DMS79 treated with DMSO at 0.1 percent for 48 hours (cell line): ENCODE measurements at regions not wholly inside any gene's neighbourhood (a gene's known extent, or its start where the extent isn't known, plus 50 kb on each side); places are given as distances from the start of the nearest gene placed in this dataset.
"Not testable (repeated sequence)": the region's sequence is repeated elsewhere in the genome, so short reads cannot be mapped to it uniquely, and the experiment has no call there.

ENCODE experiments used
- DNase-seq: peaks from one replicate; lab custom pipeline; 2025; lab: John Stamatoyannopoulos, UW

DNA sequence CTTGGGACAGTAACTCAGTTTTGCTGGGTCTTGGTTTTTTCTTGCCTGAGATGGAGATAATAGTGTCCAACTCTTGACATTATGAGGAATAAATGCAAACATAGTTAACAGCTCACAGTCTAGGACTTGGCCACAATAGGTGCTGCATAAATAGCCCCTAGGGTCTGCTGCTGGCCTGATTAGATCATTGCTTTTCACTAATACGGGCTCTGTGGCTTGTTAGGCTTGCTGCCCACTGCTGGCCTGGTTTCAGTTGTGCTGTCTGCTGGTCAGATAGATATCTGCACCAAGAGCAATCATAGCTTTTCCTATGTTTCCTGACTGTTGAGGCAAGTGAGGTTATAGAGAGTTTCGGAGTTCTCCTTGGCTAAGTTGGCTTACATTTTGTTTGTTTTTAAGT lies 246.1 kb downstream of the DNAJB9 start:
- DNase-seq = no peak

DNA sequence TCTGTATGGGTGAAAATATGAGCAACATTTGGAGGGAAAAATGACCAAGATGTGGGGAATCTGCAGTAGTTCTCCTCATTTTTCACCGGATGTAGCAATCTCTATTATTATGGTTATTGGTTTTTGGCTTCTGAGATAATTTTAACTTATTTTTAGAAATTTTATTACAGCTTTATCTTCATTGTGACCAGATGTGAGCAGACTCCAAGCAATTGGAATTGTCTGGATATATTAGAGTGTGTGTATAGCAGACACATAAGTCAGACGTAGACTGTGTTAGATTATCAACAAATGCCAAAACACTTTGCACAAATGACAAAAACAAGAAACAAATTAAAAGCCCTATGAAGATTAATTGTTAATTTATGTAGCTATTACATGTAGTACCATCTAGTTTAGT lies 249.1 kb downstream of the DNAJB9 start:
- no peak for DNase-seq

DNA sequence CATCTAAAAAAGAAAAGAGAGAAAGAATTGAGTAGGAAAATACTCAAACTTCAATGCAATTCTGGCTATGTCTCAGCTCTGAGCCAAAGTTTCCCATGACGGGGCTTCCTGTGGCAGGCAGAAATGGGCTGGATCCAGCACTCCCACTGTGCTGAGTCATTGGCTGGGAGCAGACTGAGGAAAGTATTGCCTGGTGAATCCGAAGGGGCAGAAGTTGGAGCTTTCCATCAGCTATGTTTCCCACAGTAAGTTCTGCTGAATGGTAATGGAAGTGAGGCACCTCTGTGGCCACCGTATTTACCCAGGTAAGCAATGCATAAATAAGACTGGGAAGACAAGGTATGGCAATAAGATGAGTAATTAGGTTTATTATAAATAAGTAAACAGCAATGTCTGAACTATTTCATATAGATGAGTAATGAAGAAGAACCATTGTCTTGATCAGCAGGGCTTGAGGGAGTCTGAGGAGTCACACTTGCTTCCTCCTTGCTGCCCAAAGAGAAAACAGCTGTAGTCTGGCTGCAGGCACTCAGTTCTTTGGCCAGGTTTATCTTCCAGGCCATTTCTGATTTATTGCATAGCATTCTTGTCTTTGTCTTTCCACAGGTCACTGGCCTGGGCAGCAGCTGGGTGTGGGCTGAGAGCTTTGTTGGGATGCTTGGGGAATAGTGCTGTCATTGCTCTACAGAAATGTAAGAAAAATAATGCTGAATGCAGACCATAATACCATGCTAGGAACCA lies 255.3 kb downstream of the DNAJB9 start:
- no peak for DNase-seq

DNA sequence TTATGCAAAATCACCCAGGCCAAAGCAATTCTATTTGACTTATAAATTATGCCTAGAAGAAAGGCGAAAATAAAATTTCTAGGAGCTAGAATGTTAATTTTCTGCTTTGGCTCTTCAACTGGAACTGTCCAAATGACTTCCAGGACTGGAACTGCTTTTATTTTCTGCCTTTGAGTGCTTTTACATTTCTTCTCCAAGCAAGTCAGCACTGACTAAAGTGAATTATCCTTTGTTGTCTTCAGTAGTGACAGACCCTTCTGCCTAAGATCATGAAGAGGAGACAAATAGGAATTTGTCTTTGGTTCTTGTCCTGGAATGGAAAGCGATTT lies 255.9 kb downstream of the DNAJB9 start:
- no peak for DNase-seq

DNA sequence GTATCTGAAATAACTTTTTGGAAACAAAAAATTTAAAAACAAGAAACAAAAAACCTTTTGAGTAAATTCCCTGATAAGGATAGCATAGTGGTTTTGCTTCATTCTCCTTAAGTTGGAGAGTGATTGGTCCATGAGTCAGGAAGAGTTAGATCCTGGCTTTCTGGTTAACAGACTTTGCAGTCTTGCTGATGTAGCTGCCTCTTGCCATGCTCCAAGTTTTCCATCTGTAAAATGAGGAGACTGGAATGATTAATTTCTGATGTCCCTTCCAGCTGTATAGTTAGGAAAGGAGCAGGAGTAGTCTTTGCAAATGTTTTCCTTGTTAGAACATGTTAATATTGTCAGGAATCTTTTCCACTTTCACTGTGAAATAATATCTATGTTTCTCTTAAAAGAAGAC lies 266.6 kb downstream of the DNAJB9 start:
- DNase-seq = no peak

DNA sequence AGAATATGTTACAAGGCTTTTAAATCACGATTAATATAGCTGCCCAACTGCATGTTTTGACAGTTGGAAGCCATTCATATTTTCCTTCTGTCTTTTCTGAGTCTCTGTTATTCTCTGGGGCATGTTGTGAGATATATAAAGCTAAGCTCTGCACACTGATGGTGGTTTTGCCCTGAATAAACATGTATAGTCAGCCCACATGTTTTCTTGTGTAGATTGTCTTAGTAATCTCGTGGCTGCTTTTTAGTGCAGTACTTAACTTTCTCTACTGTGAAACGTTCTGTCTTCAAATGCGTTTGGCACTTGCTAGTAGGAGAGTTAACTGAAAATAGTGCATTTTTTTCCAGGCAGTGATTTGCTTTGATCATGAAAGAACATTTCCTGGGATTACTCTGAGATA lies 268.5 kb downstream of the DNAJB9 start:
- DNase-seq = no peak

DNA sequence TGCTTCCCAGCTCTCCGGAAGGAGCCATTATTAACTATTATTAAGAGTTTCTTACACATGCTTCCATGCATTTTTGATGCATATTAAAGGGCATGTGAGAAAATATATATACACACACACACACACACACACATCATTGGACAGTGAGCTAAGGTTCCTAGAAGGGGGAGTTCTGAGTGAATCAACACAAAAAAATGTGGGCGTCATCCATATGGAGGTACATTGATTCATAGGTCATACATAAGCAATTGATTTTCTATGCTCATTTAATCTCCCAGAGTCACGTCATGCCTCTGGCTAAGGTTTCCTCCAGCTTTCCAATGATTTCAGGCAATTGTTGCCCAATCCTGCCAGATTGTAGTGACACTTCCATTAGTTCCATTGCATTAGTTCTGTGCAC lies 269.4 kb downstream of the DNAJB9 start:
- DNase-seq = no peak

DNA sequence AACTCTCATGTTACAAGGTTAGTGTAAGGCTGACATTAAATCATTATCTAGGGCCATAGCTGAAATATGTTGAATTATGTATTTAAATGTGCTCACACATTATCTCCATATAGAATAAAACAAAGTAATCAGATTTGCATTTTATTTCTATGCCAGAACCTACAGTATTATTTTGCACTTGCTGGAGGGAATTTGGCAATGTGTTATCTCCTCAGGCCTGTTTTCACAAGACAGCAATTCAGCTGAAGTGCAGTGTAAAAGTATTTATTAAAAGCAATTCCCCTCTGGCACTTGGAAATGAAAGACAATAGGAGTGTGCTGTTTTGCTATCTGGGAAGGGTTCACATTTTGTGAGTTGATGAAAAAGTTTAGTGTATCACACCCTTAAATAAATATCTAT lies 276.3 kb downstream of the DNAJB9 start:
- no peak for DNase-seq

DNA sequence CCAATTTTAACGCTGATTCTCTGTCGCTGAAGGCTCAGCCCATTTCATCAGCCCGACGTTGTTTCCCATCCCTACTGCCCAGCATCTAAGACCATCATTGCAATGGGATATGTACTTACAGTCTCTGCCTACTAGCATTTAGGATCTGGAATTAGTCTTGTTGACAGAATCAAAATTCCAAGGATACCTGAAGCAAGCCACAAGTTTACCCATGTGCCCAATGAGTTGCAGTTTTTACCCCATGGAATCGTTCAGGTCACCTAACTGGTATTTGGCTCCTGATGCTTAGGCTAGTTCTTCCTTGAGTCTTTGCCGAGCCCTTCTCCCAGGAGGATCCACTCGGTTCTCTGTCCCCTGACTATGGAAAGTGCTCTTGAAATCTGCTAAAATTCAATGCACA lies 276.8 kb downstream of the DNAJB9 start:
- DNase-seq = no peak

DNA sequence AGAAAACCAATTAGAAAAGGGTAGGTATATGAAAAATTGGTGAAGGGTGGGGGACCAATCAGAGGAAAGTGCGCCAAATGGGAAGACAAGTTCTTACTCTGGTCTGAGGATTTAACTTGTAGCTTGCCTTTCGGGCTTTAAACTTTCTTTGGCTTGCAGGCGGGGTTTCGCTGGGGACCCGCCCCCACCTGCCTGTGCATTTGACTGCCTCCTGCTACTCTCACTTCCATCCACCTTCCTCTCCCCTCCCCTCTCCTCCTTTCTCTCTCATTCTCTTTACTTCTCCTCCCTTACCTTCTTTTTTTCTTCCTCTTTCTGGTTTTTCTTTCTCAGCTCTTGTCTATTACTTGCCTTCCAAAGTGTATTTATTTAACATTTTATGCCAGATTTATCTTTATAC lies 278.8 kb downstream of the DNAJB9 start:
- DNase-seq = no peak

DNA sequence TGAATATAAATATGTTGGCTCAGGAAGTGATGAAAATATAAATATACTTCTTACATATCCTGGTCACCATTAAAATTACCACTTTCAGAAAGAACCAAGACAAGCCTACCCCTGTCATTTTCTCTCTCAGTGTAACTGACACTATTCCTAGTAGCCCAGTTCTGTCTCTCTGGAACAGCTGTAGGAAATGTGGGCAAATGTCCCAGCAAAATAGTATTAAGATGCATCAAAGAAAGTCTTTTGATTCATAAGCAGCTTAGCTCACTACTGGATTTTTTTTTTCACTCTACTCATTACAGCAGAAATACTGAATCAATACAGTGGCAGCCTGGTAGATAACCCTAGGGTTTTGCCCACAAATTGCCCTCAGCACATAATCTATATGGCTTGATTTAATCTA lies 290.9 kb downstream of the DNAJB9 start:
- DNase-seq = no peak

DNA sequence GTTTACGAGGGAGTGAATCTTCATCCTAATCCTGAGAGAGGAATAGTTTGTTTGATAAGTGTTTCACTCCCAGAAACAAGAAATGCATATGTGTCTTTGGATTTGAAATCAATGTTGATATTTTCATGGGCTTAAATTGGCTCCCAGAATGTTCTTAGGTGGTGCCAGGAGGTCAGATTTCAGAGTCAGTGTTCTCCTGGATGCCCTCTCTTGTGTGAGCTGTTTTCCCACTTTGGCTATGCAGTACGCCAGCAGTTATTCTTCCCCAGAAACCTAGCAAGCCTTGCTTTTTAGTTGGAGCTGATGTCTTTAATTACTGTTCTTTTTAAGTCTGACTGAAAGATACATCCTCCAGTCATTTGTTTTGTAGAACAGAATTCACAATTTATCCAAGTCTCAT lies 291.4 kb downstream of the DNAJB9 start:
- no peak for DNase-seq

DNA sequence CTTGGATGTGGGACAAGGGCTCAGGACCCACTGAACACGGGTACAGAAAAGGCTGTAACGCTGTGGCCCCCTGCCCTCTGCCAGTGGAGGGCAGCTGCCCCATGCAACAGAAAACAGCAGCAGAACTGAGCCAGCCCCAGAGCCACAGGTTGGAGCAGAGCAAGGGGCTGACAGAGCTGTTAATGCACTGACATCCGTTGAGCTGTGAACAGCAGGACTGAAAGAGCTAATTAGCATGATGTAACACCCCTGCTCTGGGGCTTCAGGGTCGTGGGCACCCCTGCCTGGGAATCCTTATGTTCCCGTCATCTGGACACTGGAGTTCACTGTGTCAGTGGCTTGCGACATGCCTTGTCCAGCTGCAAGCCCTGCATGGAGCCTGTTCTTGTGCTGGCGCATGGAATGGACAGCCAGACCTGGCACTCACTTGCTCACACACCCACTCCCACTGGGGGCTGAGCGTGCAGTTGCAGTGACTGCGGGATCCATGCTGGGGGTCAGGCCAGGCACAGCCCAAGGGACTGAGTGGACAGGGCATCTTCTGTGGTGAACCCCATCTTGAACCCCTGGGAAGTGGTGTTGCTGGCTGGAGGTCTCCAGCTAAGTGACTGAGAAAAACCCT lies 293.7 kb downstream of the DNAJB9 start:
- DNase-seq = no peak

DNA sequence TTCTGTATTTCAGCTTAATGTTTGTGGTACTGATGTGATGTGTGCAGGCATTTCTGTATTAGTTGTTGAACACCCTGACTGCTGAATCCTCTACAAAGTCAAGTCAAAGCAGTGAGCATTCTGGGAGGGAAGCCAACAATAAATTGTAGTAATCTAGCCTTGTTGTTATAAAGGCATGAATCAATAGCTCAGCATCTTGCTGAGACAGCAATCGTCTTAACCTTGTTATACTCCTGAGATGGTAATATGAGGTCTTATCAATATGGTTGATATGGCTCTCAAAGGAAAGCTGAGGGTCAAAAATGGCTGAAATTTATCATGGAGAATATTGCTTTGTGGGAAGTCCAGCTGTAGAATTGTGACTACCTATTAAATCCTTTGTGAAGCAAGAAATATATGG lies 299.4 kb downstream of the DNAJB9 start:
- DNase-seq = no peak

DNA sequence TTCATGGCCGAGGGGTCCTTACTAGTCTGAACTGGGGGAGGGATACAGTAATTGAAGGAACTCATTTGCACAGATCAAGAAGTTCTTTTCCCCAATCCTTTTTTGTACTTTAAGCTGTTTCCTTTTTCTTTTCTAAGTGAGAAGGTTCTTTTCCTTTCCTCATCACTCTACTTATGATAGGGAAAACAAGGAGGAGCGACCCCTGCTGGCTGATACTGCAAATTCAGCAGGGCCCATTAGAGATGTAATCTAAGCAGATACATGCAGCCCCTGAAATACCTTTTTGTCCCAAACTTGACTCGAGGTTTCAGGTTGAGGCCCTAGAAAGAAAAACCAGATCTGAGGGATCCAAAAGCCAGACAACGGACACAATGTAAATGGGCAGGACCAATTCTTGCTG lies 305.5 kb downstream of the DNAJB9 start:
- no peak for DNase-seq

DNA sequence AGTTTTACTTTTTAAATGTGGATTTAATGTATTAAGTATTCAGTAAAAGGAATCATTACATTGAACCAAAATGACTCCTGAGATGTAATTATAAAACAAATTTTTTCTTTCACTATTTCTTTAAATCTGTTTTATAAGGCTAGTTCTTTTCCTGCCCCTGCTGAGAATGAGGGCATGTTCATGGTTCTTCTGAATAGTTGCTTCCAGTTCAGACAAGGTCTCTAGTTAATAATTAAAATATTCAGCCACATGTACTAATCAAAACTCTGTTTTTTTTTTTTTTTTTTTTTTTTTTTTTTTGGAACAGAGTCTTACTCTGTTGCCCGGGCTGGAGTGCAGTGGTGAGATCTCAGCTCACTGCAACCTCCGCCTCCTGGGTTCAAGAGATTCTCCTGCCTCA lies 321.2 kb downstream of the DNAJB9 start:
- DNase-seq = no peak

DNA sequence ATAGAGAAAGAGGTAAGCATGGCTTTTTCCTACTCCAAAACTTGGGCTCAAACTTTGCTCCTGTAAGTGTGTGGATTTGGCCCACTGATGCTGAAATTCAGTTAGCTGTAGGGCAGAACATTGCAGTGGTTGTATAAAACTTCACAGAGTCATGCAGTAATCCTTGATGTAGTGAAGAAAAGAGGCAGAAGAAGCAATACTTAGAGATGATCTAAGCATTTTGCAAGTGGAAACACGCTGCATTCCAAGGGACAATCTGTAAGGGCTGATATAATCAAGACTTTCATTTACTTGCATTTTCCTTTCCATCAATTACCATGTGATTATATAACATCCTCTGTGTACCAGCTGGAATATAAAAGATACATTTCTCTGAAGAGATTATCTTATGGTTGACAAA lies 338.8 kb downstream of the DNAJB9 start:
- DNase-seq = no peak

DNA sequence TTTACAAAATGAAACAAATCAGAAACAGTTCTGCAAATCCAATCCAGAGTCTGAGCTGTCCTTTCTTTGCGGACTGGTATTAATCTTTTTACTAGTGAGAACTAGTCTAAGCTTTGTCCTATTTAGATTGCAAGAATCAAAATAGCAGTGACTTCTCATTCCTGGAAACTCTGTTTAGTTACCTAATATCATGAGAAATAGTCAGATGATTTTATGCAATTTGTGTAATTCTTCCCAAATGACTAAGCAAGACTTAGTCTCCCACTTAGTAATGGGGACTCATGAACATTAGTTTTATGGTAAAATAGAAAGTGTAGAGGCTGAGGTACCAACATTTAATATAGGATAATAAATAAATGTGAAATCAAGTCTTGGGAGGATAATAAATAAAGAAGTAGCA lies 341.3 kb downstream of the DNAJB9 start:
- no peak for DNase-seq

DNA sequence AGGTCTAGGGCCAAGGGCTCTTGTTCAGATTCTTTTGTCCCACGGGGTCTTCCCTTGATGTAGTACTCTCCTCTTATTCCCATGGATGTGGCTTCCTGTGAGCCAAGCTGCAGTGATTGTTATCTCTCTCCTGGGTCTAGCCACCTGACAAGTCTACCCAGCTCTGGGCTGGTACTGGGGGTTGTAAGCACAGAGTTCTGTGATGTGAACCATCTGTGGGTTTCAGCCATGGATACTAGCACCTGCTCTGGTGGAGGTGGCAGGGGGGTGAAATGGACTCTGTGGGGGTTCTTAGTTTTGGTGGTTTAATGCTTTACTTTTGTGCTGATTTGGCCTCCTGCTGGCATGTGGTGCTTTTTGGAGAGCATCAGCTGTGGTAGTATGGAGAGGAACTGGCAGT lies 350.8 kb downstream of the DNAJB9 start:
- no peak for DNase-seq

DNA sequence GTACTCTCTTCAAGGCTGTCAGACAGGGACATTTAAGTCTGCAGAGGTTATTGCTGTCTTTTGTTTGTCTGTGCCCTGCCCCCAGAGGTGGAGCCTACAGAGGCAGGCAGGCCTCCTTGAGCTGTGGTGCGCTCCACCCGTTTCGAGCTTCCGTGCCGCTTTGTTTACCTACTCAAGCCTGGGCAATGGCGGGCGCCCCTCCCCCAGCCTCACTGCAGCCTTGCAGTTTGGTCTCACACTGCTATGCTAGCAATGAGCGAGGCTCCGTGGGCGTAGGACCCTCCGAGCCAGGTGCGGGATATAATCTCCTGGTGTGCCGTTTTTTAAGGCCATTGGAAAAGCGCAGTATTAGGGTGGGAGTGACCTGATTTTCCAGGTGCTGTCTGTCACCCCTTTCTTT lies 373.4 kb downstream of the DNAJB9 start:
- not testable (repeated sequence) for DNase-seq

DNA sequence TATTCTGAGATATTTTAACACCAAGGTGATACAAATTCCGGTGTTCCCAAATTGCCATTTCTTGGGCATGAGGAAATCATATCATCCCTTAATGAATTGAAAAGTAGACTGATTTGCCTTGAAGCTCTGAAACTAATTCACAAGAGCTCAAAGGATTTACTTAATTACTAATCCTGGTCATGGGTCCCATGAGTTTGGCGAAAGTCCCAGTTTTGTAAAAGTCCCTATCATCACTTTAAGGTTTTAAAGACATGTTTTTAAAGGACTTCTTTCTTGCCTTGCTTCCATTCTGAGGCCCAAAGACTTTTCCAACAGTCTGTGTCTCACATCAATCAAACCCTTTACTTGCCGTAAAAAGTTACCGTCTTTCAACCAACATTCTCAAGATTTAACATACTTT lies 377.9 kb downstream of the DNAJB9 start:
- no peak for DNase-seq

DNA sequence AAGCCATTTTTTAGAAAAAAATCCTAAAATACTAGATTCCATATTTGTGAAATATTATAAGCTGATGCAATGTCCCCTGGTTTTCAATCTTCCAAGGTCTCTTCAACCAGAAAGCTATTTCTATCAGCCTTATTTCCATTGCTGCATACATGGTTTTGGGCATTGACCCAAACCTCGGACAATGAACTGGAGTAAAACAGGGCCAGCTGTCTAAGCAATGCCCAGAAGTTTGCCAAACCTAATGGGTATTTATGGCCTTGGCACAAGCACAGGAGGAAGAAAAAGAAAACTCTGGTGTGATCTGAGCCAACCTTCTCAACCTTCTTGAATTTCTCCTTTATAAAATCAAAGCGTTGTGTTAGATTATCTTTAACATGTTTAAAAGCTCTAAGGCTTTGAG lies 402.3 kb downstream of the DNAJB9 start:
- DNase-seq = no peak

DNA sequence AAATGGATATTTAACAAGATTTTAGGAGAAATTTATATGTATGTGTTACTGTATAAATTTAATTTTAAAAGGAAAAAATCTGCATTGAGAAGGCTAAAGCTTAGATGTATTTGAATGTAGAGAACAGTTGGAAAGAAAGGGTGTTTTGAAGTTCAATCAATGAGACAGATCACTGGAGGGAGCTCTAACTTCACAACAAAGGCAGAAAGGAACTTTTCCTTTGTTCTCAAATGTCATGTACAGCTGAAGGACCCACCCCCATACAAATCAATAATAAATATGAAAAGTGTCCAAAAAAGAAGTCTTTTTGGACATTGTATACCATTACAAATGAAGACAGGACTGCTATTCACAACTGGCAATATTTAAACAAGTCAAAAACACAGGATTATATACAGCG lies 403.4 kb downstream of the DNAJB9 start:
- no peak for DNase-seq

DNA sequence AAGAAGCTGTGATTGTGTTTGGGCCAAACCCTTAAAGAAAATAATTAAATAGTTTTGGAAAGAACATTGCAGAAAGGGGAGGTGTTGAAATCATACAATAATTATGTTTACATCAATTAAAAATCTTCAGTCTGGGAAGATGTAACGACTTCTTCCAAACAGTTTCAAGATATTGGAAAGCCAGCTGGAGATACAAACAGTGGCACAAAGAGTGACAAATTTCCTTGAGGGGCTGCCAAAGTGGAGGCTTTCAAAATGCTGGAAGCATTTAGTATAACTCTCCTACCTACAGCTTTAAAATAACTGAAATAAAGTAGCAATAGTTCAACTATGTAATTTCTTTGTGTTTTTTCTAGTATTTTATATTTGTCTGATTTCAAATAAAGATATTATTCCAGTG lies 405.0 kb downstream of the DNAJB9 start:
- DNase-seq = no peak
